Breast epithelium (tissue), 4 donors: ENCODE measurements at regions not wholly inside any gene's neighbourhood (a gene's known extent, or its start where the extent isn't known, plus 50 kb on each side); places are given as distances from the start of the nearest gene placed in this dataset.

ENCODE experiments used
- DNase-seq, 2 donors: peaks; one replicate each; pipeline ENCODE4 v3.0.0-alpha.2; 2019; ENCODE audit warnings: low spot score in 2 of 2
- H3K27ac ChIP-seq, 2 donors: fragments of 200-600 bp; sonication (generic) in 1 of 2; one replicate each; pipeline ENCODE4 v1.5.1; 2016 to 2019; ENCODE audit warnings: mild to moderate bottlenecking in 1 of 2
- H3K27me3 ChIP-seq, 2 donors: fragments of 200-600 bp; sonication (generic) in 1 of 2; one replicate each; pipeline versions ENCODE4 v1.5.1 to v1.6.0; 2017 to 2019; ENCODE audit warnings: control low read depth in 1 of 2, mild to moderate bottlenecking in 1 of 2
- H3K36me3 ChIP-seq: fragments of 200-600 bp; one replicate; pipeline ENCODE4 v1.5.1; 2019
- H3K4me1 ChIP-seq, 2 donors: fragments of 200-600 bp; sonication (generic); one replicate each; pipeline ENCODE4 v1.5.1; 2016 to 2019; ENCODE audit warnings: control low read depth in 1 of 2
- H3K4me3 ChIP-seq, 3 donors: fragments of 200-600 bp; sonication (generic); 1 replicate in 2 of 3; 2 replicates in 1 of 3; pipeline ENCODE4 v1.5.1; 2016 to 2019; ENCODE audit warnings: mild to moderate bottlenecking in 3 of 3, moderate library complexity in 2 of 3
- H3K9me3 ChIP-seq, 2 donors: fragments of 200-600 bp; sonication (generic) in 1 of 2; one replicate each; pipeline ENCODE4 v1.5.1; 2016 to 2019; ENCODE audit warnings: control low read depth in 1 of 2
- POLR2A ChIP-seq: fragments of 450-650 bp; IDR thresholded peaks from one replicate; pipeline ENCODE4 v1.6.1; 2016; ENCODE audit warnings: antibody characterized with exemption, mild to moderate bottlenecking, moderate library complexity
- POLR2AphosphoS5 ChIP-seq, 3 donors: sonication (generic); formaldehyde crosslinking; IDR thresholded peaks; one replicate each; pipeline ENCODE4 v1.6.1; 2017; ENCODE audit warnings: antibody characterized with exemption in 3 of 3
- intact Hi-C: fragments of 100-400 bp; cut with DNase I; formaldehyde crosslinking; loops from one replicate; pipeline ENCODE4 v1.15.1; 2023; ENCODE audit warnings: low total_unique reads
- TF ChIP-seq, protein P1 (sequence below), 3 donors: fragments of 450-650 bp; IDR thresholded peaks; one replicate each; pipeline ENCODE4 v1.5.1; 2016 to 2017; ENCODE audit warnings: antibody characterized with exemption in 3 of 3, mild to moderate bottlenecking in 3 of 3, moderate library complexity in 3 of 3

GRCh38 chr6:167524261-167525111, 199.6 kb downstream of the TTLL2 start:
- H3K27ac ChIP-seq, result no peak overlapping the region

DNA sequence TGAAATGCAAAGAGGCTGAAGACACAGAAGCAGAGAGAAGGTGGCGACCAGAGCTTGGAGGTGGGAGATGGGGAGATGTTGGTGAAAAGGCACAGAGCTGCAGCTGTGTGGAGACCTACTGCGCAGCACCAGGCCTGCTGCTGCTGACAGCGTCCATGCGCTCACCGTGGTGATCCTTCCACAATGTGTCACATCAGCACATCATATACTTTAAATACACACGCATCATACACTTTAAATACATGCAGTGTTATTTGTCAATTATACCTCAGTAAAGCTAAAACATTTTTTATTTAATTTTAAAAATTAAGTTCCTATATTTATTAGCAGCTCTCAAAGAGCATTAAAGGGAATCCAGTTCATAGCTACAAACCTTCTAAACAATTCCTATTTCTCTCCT, 200.9 kb downstream of the TTLL2 start:
- H3K4me1 ChIP-seq, result no peaks in the 10 kb centered on the region
- no peaks in the 10 kb centered on the region for H3K36me3 ChIP-seq
- no peak overlapping the region for H3K27ac ChIP-seq
- H3K27me3 ChIP-seq, result peaks cover 0 to 5% of the 10 kb centered on the region in 2 donors
- H3K9me3 ChIP-seq, result no peaks in the 10 kb centered on the region
- intact Hi-C loops, result no loop called here
- H3K4me3 ChIP-seq, result no peak overlapping the region
- TF ChIP-seq POLR2A, result no peak
- TF ChIP-seq, protein P1, sequence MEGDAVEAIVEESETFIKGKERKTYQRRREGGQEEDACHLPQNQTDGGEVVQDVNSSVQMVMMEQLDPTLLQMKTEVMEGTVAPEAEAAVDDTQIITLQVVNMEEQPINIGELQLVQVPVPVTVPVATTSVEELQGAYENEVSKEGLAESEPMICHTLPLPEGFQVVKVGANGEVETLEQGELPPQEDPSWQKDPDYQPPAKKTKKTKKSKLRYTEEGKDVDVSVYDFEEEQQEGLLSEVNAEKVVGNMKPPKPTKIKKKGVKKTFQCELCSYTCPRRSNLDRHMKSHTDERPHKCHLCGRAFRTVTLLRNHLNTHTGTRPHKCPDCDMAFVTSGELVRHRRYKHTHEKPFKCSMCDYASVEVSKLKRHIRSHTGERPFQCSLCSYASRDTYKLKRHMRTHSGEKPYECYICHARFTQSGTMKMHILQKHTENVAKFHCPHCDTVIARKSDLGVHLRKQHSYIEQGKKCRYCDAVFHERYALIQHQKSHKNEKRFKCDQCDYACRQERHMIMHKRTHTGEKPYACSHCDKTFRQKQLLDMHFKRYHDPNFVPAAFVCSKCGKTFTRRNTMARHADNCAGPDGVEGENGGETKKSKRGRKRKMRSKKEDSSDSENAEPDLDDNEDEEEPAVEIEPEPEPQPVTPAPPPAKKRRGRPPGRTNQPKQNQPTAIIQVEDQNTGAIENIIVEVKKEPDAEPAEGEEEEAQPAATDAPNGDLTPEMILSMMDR (IDR thresholded peaks at IDR 0.05), result no peak
- TF ChIP-seq POLR2AphosphoS5 (IDR thresholded peaks at IDR 0.05), result no peak
- DNase-seq, result no peak

More at GRCh38 chr6:167524261-167525111, 199.6 kb downstream of the TTLL2 start:
- Histone ChIP-seq H3K27me3 (peaks cover 0 to 3% of the 10 kb centered on the region in 2 donors), H3K36me3 (no peaks in the 10 kb centered on the region), H3K4me1 (no peaks in the 10 kb centered on the region), H3K9me3 (no peaks in the 10 kb centered on the region), H3K4me3 (no peak overlapping the region)
- no peak for DNase-seq
- intact Hi-C loops, result no loop called here
- TF ChIP-seq POLR2AphosphoS5 (IDR thresholded peaks at IDR 0.05), result no peak

DNA sequence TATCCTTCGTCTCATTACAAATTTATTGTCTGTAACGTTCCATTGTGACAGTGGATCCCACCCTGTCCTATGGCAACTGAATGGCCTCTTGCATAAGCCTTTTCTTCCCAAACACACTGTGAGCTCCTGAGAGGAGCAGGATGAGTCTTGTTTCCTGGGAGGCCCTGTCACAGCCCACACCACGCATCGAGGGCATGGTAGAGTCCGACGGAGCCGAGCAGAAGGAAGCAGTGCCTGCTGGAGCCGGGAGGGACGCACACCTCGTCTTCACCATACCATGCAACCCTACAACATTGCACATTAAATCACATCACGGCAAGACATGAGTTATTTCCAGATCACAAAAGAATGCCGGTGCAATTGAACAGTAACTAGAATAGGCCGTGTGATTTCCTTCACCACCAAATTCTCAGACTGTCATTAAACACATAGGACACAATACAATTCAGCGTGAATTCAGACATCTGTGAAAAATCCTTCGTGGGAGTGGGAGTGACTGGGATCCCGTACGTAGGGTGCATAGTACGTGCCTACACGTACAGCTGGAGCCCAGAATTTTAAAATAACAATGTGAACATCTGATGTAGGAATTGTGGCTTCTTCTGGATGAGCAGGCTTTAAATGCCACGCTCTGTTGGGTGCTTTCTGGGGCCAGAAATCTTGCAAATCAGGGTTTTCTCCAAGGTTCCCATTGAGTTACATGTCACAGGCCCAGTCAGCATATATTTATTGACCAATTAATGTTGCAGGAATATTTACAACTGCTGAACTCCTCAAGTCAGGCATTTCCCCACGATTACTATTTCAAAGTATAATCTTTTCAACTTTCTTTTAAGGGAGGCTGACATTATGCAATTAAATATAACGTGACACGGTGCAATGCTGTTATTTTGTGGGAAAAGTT, 201.8 kb downstream of the TTLL2 start:
- H3K9me3 ChIP-seq, result no peaks in the 10 kb centered on the region
- no peak for DNase-seq
- H3K4me1 ChIP-seq, result no peaks in the 10 kb centered on the region
- no peaks in the 10 kb centered on the region for H3K36me3 ChIP-seq
- no peak overlapping the region for H3K27ac ChIP-seq
- intact Hi-C loops, result no loop called here
- peaks cover 0 to 12% of the 10 kb centered on the region in 2 donors for H3K27me3 ChIP-seq
- TF ChIP-seq POLR2AphosphoS5 (IDR thresholded peaks at IDR 0.05) (no peak), POLR2A (no peak)
- TF ChIP-seq, protein P1 (IDR thresholded peaks at IDR 0.05), result no peak
- no peak overlapping the region for H3K4me3 ChIP-seq

DNA sequence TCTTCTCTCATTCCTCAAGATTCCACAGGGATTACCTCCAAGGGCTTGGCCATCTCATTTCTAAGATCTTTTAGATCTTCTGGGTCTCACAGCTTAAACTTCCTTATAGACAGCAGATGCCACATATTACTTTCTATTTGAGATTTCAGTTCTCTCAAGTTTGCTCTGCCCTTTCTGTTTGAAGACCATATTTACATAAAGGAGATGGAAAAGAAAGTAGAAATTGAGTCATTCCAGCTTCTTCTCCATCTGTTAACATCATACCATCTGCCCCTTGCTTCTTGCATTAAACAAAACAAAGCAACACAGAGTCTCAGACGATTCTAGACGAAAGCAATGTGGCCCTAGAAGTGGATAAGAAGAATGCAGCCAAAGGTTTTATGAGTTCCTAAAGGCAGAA, 203.4 kb downstream of the TTLL2 start:
- DNase-seq, result no peak
- H3K27ac ChIP-seq, result no peak overlapping the region
- no peaks in the 10 kb centered on the region for H3K9me3 ChIP-seq
- TF ChIP-seq, protein P1 (IDR thresholded peaks at IDR 0.05), result no peak
- no peak for TF ChIP-seq POLR2AphosphoS5 (IDR thresholded peaks at IDR 0.05)
- no peak for TF ChIP-seq POLR2A
- intact Hi-C loops, result no loop called here
- H3K36me3 ChIP-seq, result no peaks in the 10 kb centered on the region
- no peak overlapping the region for H3K4me3 ChIP-seq
- no peaks in the 10 kb centered on the region for H3K4me1 ChIP-seq
- H3K27me3 ChIP-seq, result peaks cover 0 to 12% of the 10 kb centered on the region in 2 donors

GRCh38 chr6:167528976-167529375, 204.1 kb downstream of the TTLL2 start:
- no peaks in the 10 kb centered on the region for H3K9me3 ChIP-seq
- H3K27me3 ChIP-seq, result peaks cover 0 to 12% of the 10 kb centered on the region in 2 donors
- intact Hi-C loops, result no loop called here
- TF ChIP-seq POLR2AphosphoS5 (IDR thresholded peaks at IDR 0.05) (no peak), POLR2A (no peak)
- TF ChIP-seq, protein P1 (IDR thresholded peaks at IDR 0.05), result no peak
- H3K4me1 ChIP-seq, result no peaks in the 10 kb centered on the region
- no peak for DNase-seq
- H3K4me3 ChIP-seq, result no peak overlapping the region
- no peaks in the 10 kb centered on the region for H3K36me3 ChIP-seq
- H3K27ac ChIP-seq, result no peak overlapping the region
